ENCODE measurements at regions not wholly inside any gene's neighbourhood (a gene's known extent, or its start where the extent isn't known, plus 50 kb on each side); places are given as distances from the start of the nearest gene placed in this dataset.

GRCh38 chr18:73954268-73954667, 193.4 kb downstream of the FBXO15 start:
- no peak for DNase-seq (ENCODE audit: low spot score)
- Histone ChIP-seq H3K4me1 (ENCODE audit: insufficient read depth, low read length, poor library complexity, severe bottlenecking) (no peaks in the 10 kb centered on the region), H3K4me3 (ENCODE audit: low read depth, low read length, poor library complexity, severe bottlenecking) (no peak overlapping the region), H3K36me3 (ENCODE audit: insufficient read depth, low read length, poor library complexity, severe bottlenecking) (no peaks in the 10 kb centered on the region), H3K27me3 (replicated peaks; ENCODE audit: insufficient read depth, low read depth, low read length, poor library complexity) (no peaks in the 10 kb centered on the region), H3K27ac (ENCODE audit: low read depth, low read length, poor library complexity, severe bottlenecking) (no peak overlapping the region), H3K9me3 (ENCODE audit: low read depth, low read length, poor library complexity, severe bottlenecking) (no peaks in the 10 kb centered on the region)
- BruUV-seq (replicated peaks), result no TSS peak
- POLR2A ChIA-PET (ENCODE audit: low non-redundant PET), result no interaction called here
- CTCF ChIA-PET, result no interaction called here
- intact Hi-C loops (cut with micrococcal nuclease; ENCODE audit: unreplicated experiment), result no loop called here
- TF ChIP-seq CTCF (conservative IDR thresholded peaks at IDR 0.05; ENCODE audit: low read depth, low read length) (no peak), EZH2 (IDR thresholded peaks at IDR 0.05; ENCODE audit: borderline replicate concordance, low read depth, low read length, poor library complexity, severe bottlenecking) (no peak)

GRCh38 chr18:73952296-73952946, 195.2 kb downstream of the FBXO15 start:
- ChIA-PET POLR2A (ENCODE audit: low non-redundant PET) (no interaction called here), CTCF (no interaction called here)

GRCh38 chr18:73950116-73950700, 197.4 kb downstream of the FBXO15 start:
- POLR2A ChIA-PET (ENCODE audit: low non-redundant PET), result no interaction called here
- intact Hi-C loops (cut with micrococcal nuclease; ENCODE audit: unreplicated experiment), result no loop called here
- H3K27me3 ChIP-seq (replicated peaks; ENCODE audit: insufficient read depth, low read depth, low read length, poor library complexity), result no peaks in the 10 kb centered on the region
- no peaks in the 10 kb centered on the region for H3K4me1 ChIP-seq (ENCODE audit: insufficient read depth, low read length, poor library complexity, severe bottlenecking)
- BruUV-seq (replicated peaks), result no TSS peak
- no peak overlapping the region for H3K4me3 ChIP-seq (ENCODE audit: low read depth, low read length, poor library complexity, severe bottlenecking)
- CTCF ChIA-PET, result no interaction called here
- no peaks in the 10 kb centered on the region for H3K9me3 ChIP-seq (ENCODE audit: low read depth, low read length, poor library complexity, severe bottlenecking)
- no peak overlapping the region for H3K27ac ChIP-seq (ENCODE audit: low read depth, low read length, poor library complexity, severe bottlenecking)
- TF ChIP-seq CTCF (conservative IDR thresholded peaks at IDR 0.05; ENCODE audit: low read depth, low read length) (no peak), EZH2 (IDR thresholded peaks at IDR 0.05; ENCODE audit: borderline replicate concordance, low read depth, low read length, poor library complexity, severe bottlenecking) (no peak)
- DNase-seq (ENCODE audit: low spot score), result no peak
- H3K36me3 ChIP-seq (ENCODE audit: insufficient read depth, low read length, poor library complexity, severe bottlenecking), result no peaks in the 10 kb centered on the region

More at GRCh38 chr18:73952296-73952946, 195.2 kb downstream of the FBXO15 start:
- H3K4me1 ChIP-seq (ENCODE audit: insufficient read depth, low read length, poor library complexity, severe bottlenecking), result no peaks in the 10 kb centered on the region
- H3K9me3 ChIP-seq (ENCODE audit: low read depth, low read length, poor library complexity, severe bottlenecking), result no peaks in the 10 kb centered on the region
- intact Hi-C loops (cut with micrococcal nuclease; ENCODE audit: unreplicated experiment), result no loop called here
- H3K27ac ChIP-seq (ENCODE audit: low read depth, low read length, poor library complexity, severe bottlenecking), result no peak overlapping the region
- TF ChIP-seq EZH2 (IDR thresholded peaks at IDR 0.05; ENCODE audit: borderline replicate concordance, low read depth, low read length, poor library complexity, severe bottlenecking) (no peak), CTCF (conservative IDR thresholded peaks at IDR 0.05; ENCODE audit: low read depth, low read length) (no peak)
- BruUV-seq (replicated peaks), result no TSS peak
- no peak overlapping the region for H3K4me3 ChIP-seq (ENCODE audit: low read depth, low read length, poor library complexity, severe bottlenecking)
- H3K36me3 ChIP-seq (ENCODE audit: insufficient read depth, low read length, poor library complexity, severe bottlenecking), result no peaks in the 10 kb centered on the region
- DNase-seq (ENCODE audit: low spot score), result no peak
- H3K27me3 ChIP-seq (replicated peaks; ENCODE audit: insufficient read depth, low read depth, low read length, poor library complexity), result no peaks in the 10 kb centered on the region

Data from A673 (cell line).